ENCODE measurements at regions not wholly inside any gene's neighbourhood (a gene's known extent, or its start where the extent isn't known, plus 50 kb on each side); places are given as distances from the start of the nearest gene placed in this dataset.

DNA sequence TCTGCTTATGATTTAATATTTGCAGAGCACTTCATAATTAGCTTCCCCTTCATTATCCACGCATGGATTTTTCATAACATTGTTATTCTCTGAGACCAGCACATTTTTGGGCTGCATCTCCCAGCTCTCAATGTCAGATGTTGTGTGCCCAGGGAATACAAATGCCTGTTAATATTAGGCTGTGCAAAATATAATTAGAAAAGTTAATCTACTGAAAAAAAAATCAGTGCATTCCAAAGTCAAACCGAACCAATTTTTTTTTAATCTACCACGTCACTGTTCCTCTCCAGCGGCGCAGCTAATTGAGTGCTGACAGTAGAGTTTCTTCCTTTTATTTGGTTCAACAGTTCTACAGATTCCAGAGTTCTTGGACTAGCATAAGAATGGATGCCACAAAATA lies 191.0 kb upstream of the RGS6 start:
- TF ChIP-seq RUNX1 (IDR thresholded peaks at IDR 0.05; ENCODE audit: low read depth) (no peak), ZNF583 (CRISPR knock-in tag; IDR thresholded peaks at IDR 0.05) (no peak), RBM22 (IDR thresholded peaks at IDR 0.05; ENCODE audit: low read depth, low read length, poor library complexity, severe bottlenecking) (no peak), SPI1 (IDR thresholded peaks at IDR 0.05; ENCODE audit: borderline replicate concordance, low read depth, low read length) (no peak), SMAD2 (IDR thresholded peaks at IDR 0.05; ENCODE audit: low read depth, low read length) (no peak), ZFP1 (CRISPR knock-in tag; IDR thresholded peaks at IDR 0.05) (no peak), CBX3 (IDR thresholded peaks at IDR 0.05; ENCODE audit: borderline replicate concordance in 1 of 2, low read length in 2 of 2) (no peak)
- TF ChIP-seq, protein P1, sequence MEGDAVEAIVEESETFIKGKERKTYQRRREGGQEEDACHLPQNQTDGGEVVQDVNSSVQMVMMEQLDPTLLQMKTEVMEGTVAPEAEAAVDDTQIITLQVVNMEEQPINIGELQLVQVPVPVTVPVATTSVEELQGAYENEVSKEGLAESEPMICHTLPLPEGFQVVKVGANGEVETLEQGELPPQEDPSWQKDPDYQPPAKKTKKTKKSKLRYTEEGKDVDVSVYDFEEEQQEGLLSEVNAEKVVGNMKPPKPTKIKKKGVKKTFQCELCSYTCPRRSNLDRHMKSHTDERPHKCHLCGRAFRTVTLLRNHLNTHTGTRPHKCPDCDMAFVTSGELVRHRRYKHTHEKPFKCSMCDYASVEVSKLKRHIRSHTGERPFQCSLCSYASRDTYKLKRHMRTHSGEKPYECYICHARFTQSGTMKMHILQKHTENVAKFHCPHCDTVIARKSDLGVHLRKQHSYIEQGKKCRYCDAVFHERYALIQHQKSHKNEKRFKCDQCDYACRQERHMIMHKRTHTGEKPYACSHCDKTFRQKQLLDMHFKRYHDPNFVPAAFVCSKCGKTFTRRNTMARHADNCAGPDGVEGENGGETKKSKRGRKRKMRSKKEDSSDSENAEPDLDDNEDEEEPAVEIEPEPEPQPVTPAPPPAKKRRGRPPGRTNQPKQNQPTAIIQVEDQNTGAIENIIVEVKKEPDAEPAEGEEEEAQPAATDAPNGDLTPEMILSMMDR (IDR thresholded peaks at IDR 0.05 in 2 of 3, conservative IDR thresholded peaks at IDR 0.05 in 1 of 3; ENCODE audit: insufficient read depth in 2 of 3, low read depth in 1 of 3, low read length in 3 of 3), result no peak

All from K562 (cell line).